H9 (cell line): ENCODE measurements at regions not wholly inside any gene's neighbourhood (a gene's known extent, or its start where the extent isn't known, plus 50 kb on each side); places are given as distances from the start of the nearest gene placed in this dataset.

Experiments
- DNase-seq: peaks from one replicate; pipeline ENCODE4 v3.0.0-alpha.2; 2017
- H2AFZ ChIP-seq: one replicate; pipeline ENCODE4 v1.6.1; 2013; ENCODE audit warnings: mild to moderate bottlenecking, low read length, control low read depth, moderate library complexity
- H2AK5ac ChIP-seq: 2 replicates; pipeline ENCODE4 v1.6.1; 2013; ENCODE audit warnings: low read length, control low read depth, mixed read lengths; ENCODE audit not compliant: insufficient read length
- H2BK120ac ChIP-seq: one replicate; pipeline ENCODE4 v1.6.1; 2013; ENCODE audit warnings: low read depth, mild to moderate bottlenecking, low read length, control low read depth, inconsistent platforms; ENCODE audit not compliant: poor library complexity, severe bottlenecking
- H2BK12ac ChIP-seq: 2 replicates; pipeline ENCODE4 v1.6.1; 2013; ENCODE audit warnings: low read length, control low read depth, mixed read lengths, low read depth; ENCODE audit not compliant: insufficient read length
- H2BK15ac ChIP-seq: 2 replicates; pipeline ENCODE4 v1.6.1; 2013; ENCODE audit warnings: low read depth, low read length, control low read depth
- H2BK20ac ChIP-seq: one replicate; pipeline ENCODE4 v1.6.1; 2013; ENCODE audit warnings: low read depth, mild to moderate bottlenecking, low read length, control low read depth, inconsistent platforms; ENCODE audit not compliant: poor library complexity, severe bottlenecking
- H2BK5ac ChIP-seq: 2 replicates; pipeline ENCODE4 v1.6.1; 2013; ENCODE audit warnings: low read length, control low read depth, mixed read lengths; ENCODE audit not compliant: insufficient read length
- H3K14ac ChIP-seq: 2 replicates; pipeline ENCODE4 v1.6.1; 2013; ENCODE audit warnings: low read length, control low read depth; ENCODE audit not compliant: insufficient read depth
- H3K18ac ChIP-seq: 2 replicates; pipeline ENCODE4 v1.6.1; 2013; ENCODE audit warnings: low read depth, mild to moderate bottlenecking, mixed read lengths, low read length, control low read depth; ENCODE audit not compliant: insufficient read length
- H3K23ac ChIP-seq: 2 replicates; pipeline ENCODE4 v1.6.1; 2013; ENCODE audit warnings: low read length, control low read depth, mixed read lengths, low read depth; ENCODE audit not compliant: insufficient read length
- H3K23me2 ChIP-seq: 2 replicates; pipeline ENCODE4 v1.6.1; 2013; ENCODE audit warnings: low read depth, mild to moderate bottlenecking, mixed read lengths, low read length, control low read depth; ENCODE audit not compliant: insufficient read length, poor library complexity, severe bottlenecking
- H3K27ac ChIP-seq: 2 replicates; pipeline ENCODE4 v1.5.1; 2013; ENCODE audit warnings: low read length, control low read depth, mixed read lengths, low read depth; ENCODE audit not compliant: insufficient read length
- H3K27me3 ChIP-seq: 2 replicates; pipeline ENCODE4 v1.6.1; 2013; ENCODE audit warnings: low read length, control low read depth, inconsistent platforms; ENCODE audit not compliant: insufficient read depth
- H3K4ac ChIP-seq: 2 replicates; pipeline ENCODE4 v1.6.1; 2013; ENCODE audit warnings: low read depth, mild to moderate bottlenecking, control low read depth, inconsistent platforms, low read length, moderate library complexity
- H3K4me1 ChIP-seq: 2 replicates; pipeline ENCODE4 v1.6.1; 2013; ENCODE audit warnings: low read length, control low read depth, inconsistent platforms; ENCODE audit not compliant: insufficient read depth
- H3K4me2 ChIP-seq: 2 replicates; pipeline ENCODE4 v1.6.1; 2013; ENCODE audit warnings: low read length, control low read depth, mixed read lengths; ENCODE audit not compliant: insufficient read length, insufficient read depth
- H3K56ac ChIP-seq: 2 replicates; pipeline ENCODE4 v1.6.1; 2013; ENCODE audit warnings: low read depth, mild to moderate bottlenecking, mixed read lengths, low read length, control low read depth; ENCODE audit not compliant: insufficient read length
- H3K79me1 ChIP-seq: 2 replicates; pipeline ENCODE4 v1.6.1; 2013; ENCODE audit warnings: low read depth, mild to moderate bottlenecking, moderate library complexity, low read length, control low read depth, inconsistent platforms; ENCODE audit not compliant: insufficient read depth, poor library complexity, severe bottlenecking
- H3K79me2 ChIP-seq: 2 replicates; pipeline ENCODE4 v1.6.1; 2013; ENCODE audit warnings: low read length, control low read depth, inconsistent platforms; ENCODE audit not compliant: insufficient read depth
- H3K9ac ChIP-seq: 2 replicates; pipeline ENCODE4 v1.6.1; 2013; ENCODE audit warnings: low read length, control low read depth, mixed read lengths; ENCODE audit not compliant: insufficient read length; ENCODE audit errors: extremely low read depth
- H3K9me3 ChIP-seq: one replicate; pipeline ENCODE4 v1.6.1; 2013; ENCODE audit warnings: low read depth, low read length, inconsistent platforms; ENCODE audit not compliant: control insufficient read depth
- H3T11ph ChIP-seq: one replicate; pipeline ENCODE4 v1.6.1; 2013; ENCODE audit warnings: mild to moderate bottlenecking, low read length, control low read depth, inconsistent platforms
- H4K20me1 ChIP-seq: one replicate; pipeline ENCODE4 v1.6.1; 2013; ENCODE audit not compliant: control insufficient read depth, insufficient read length, insufficient read depth
- H4K5ac ChIP-seq: 2 replicates; pipeline ENCODE4 v1.6.1; 2013; ENCODE audit warnings: low read depth, mild to moderate bottlenecking, mixed read lengths, low read length, control low read depth; ENCODE audit not compliant: insufficient read length
- H4K8ac ChIP-seq: replicated peaks from 2 replicates; pipeline ENCODE4 v1.6.1; 2013; ENCODE audit warnings: low read length, control low read depth, mixed read lengths, low read depth; ENCODE audit not compliant: insufficient read length
- H4K91ac ChIP-seq: 2 replicates; pipeline ENCODE4 v1.6.1; 2013; ENCODE audit warnings: low read depth, mild to moderate bottlenecking, moderate library complexity, mixed read lengths, low read length, control low read depth; ENCODE audit not compliant: insufficient read length
- H3K27ac Mint-ChIP-seq, 3 experiments: 2 replicates in 2 of 3; 3 replicates in 1 of 3; pipeline ENCODE4 v1.8.0; 2020 to 2021; ENCODE audit warnings: mixed read lengths in 3 of 3, mild to moderate bottlenecking in 1 of 3, moderate library complexity in 1 of 3
- H3K27me3 Mint-ChIP-seq: 2 replicates; pipeline ENCODE4 v1.8.0; 2021; ENCODE audit warnings: low read depth, mild to moderate bottlenecking, moderate library complexity, mixed read lengths
- H3K36me3 Mint-ChIP-seq, 3 experiments: 2 replicates in 2 of 3; 3 replicates in 1 of 3; pipeline ENCODE4 v1.8.0; 2020 to 2021; ENCODE audit warnings: low read depth in 3 of 3, mixed read lengths in 3 of 3; ENCODE audit not compliant: insufficient read depth in 1 of 3
- H3K4me1 Mint-ChIP-seq, 2 experiments: 2 replicates each; pipeline ENCODE4 v1.8.0; 2020; ENCODE audit warnings: mixed read lengths in 2 of 2
- H3K4me3 Mint-ChIP-seq, 2 experiments: 2 replicates in 1 of 2; 3 replicates in 1 of 2; pipeline ENCODE4 v1.8.0; 2020 to 2021; ENCODE audit warnings: mild to moderate bottlenecking in 2 of 2, mixed read lengths in 2 of 2, moderate library complexity in 1 of 2
- H3K9me3 Mint-ChIP-seq, 2 experiments: 2 replicates in 1 of 2; 3 replicates in 1 of 2; pipeline ENCODE4 v1.8.0; 2020; ENCODE audit warnings: mild to moderate bottlenecking in 2 of 2, mixed read lengths in 2 of 2, moderate library complexity in 1 of 2
- CTCF ChIP-seq: fragments of 200-600 bp; sonication (generic); conservative IDR thresholded peaks from 3 replicates; pipeline ENCODE4 v1.8.0; 2021; ENCODE audit warnings: antibody characterized with exemption, mild to moderate bottlenecking
- WGBS: extraction: QIAGEN DNeasy Blood & Tissue Kit; methylation state at CpG from one replicate; pipeline ENCODE4 v1.1.7; 2013; ENCODE audit warnings: missing lambda C conversion rate, low lambda C conversion rate, mixed read lengths; ENCODE audit not compliant: insufficient read length; ENCODE audit errors: extremely low coverage; 5-methylcytosine and 5-hydroxymethylcytosine counted together

DNA sequence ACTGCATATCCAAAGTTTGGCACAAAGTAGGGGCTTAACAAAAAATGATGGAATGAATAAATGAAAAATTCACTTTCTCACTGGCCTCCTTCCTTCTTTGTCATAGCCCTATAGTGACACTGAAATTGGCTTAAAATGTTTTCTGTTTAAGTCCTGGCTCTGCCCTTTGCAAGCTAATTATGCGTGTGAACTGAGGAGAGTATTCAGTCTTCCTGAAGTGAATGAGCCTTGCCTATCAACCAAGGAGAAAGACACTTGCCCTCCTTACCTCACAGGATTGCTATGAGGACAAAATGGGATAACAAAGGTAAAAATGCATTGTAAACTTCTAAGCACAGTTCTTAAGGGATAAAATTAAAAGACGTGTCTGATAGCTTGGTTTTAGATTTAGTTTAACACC is 729.8 kb upstream of the ANO3 start:
- no peak for DNase-seq
- Histone ChIP-seq H4K20me1 (no peaks in the 10 kb centered on the region), H4K91ac (no peak overlapping the region), H3K27me3 (no peaks in the 10 kb centered on the region), H4K8ac (no peak overlapping the region), H3K14ac (no peak overlapping the region), H3K9me3 (no peaks in the 10 kb centered on the region), H2BK5ac (no peak overlapping the region), H2BK120ac (no peak overlapping the region), H2AK5ac (no peak overlapping the region), H3K56ac (no peak overlapping the region), H3K4me1 (peaks cover 2% of the 10 kb centered on the region; the same call in 1 of the 2 replicates), H2BK12ac (no peak overlapping the region), H3K18ac (no peak overlapping the region), H2BK20ac (no peak overlapping the region), H3K27ac (no peak overlapping the region), H3K23me2 (no peaks in the 10 kb centered on the region), H3K79me2 (no peaks in the 10 kb centered on the region), H2AFZ (no peak overlapping the region), H3K4ac (no peak overlapping the region), H3T11ph (no peak overlapping the region), H4K5ac (no peak overlapping the region), H3K79me1 (no peaks in the 10 kb centered on the region), H3K4me2 (no peak overlapping the region), H3K9ac (no peak overlapping the region), H3K23ac (no peak overlapping the region), H2BK15ac (no peak overlapping the region)
- no CpG with 5 or more reads among the region's 2 CpGs for WGBS
- H3K36me3 Mint-ChIP-seq = peaks cover 5 to 26% (median 8%) of the 10 kb centered on the region in 3 experiments; a peak in 6 of 7 replicates
- no peaks in the 10 kb centered on the region for H3K27me3 Mint-ChIP-seq
- peaks cover 21 to 29% of the 10 kb centered on the region in 2 experiments for H3K9me3 Mint-ChIP-seq
- peaks cover 3 to 13% of the 10 kb centered on the region in 2 experiments; a peak in 3 of 4 replicates for H3K4me1 Mint-ChIP-seq
- no peak overlapping the region for H3K4me3 Mint-ChIP-seq
- TF ChIP-seq CTCF = no peak
- H3K27ac Mint-ChIP-seq = no peak overlapping the region
